NB4 (cell line): ENCODE measurements at regions not wholly inside any gene's neighbourhood (a gene's known extent, or its start where the extent isn't known, plus 50 kb on each side); places are given as distances from the start of the nearest gene placed in this dataset.

Experiments
- POLR2A ChIP-seq: IDR thresholded peaks from 2 replicates; pipeline ENCODE4 v1.6.1; 2011; ENCODE audit warnings: mild to moderate bottlenecking; ENCODE audit not compliant: insufficient read length; ENCODE audit errors: extremely low read depth
- TF ChIP-seq, protein P1 (sequence below): IDR thresholded peaks from one replicate; pipeline ENCODE4 v1.5.1; 2012; ENCODE audit warnings: low read depth, low read length
- TF ChIP-seq, protein P2 (sequence below): IDR thresholded peaks from 2 replicates; pipeline ENCODE4 v1.6.1; 2011; ENCODE audit warnings: low read depth, low read length

DNA sequence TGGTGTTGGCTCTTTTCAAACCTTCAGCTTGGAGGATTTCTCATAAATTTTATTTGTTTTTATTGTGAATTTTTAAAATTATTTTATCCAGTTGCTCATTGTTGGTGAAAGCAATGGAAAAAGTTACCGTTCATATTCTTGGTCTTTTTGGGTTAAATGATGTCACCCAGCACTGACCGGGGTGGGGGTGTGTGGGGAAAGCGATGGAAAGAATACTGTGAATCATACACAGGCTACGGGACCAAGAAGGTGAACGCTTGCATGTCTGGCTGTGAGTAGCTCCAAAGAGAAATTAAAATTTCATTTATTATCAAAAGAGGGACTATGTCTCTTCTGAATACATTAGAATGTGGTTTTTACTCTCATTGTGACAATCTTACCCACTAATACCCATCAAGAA lies 430.1 kb downstream of the AEBP2 start:
- TF ChIP-seq, protein P1, sequence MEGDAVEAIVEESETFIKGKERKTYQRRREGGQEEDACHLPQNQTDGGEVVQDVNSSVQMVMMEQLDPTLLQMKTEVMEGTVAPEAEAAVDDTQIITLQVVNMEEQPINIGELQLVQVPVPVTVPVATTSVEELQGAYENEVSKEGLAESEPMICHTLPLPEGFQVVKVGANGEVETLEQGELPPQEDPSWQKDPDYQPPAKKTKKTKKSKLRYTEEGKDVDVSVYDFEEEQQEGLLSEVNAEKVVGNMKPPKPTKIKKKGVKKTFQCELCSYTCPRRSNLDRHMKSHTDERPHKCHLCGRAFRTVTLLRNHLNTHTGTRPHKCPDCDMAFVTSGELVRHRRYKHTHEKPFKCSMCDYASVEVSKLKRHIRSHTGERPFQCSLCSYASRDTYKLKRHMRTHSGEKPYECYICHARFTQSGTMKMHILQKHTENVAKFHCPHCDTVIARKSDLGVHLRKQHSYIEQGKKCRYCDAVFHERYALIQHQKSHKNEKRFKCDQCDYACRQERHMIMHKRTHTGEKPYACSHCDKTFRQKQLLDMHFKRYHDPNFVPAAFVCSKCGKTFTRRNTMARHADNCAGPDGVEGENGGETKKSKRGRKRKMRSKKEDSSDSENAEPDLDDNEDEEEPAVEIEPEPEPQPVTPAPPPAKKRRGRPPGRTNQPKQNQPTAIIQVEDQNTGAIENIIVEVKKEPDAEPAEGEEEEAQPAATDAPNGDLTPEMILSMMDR: no peak
- TF ChIP-seq, protein P2, sequence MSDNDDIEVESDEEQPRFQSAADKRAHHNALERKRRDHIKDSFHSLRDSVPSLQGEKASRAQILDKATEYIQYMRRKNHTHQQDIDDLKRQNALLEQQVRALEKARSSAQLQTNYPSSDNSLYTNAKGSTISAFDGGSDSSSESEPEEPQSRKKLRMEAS: no peak
- no peak for TF ChIP-seq POLR2A
